ENCODE measurements at regions not wholly inside any gene's neighbourhood (a gene's known extent, or its start where the extent isn't known, plus 50 kb on each side); places are given as distances from the start of the nearest gene placed in this dataset.

GRCh38 chr11:134483857-134484256, 71.8 kb upstream of the B3GAT1 start:
- ChIA-PET CTCF (ENCODE audit: low intra/inter-chr PET ratio) (no interaction called here), POLR2A (no interaction called here)
- no peak overlapping the region for H3K4me3 ChIP-seq
- no peak overlapping the region for H3K4me2 ChIP-seq (ENCODE audit: insufficient read depth, low read length)
- H3K9me1 ChIP-seq (ENCODE audit: control insufficient read depth, insufficient read depth, low read length) = no peaks in the 10 kb centered on the region
- in situ Hi-C loops (cut with MboI) (no loop called here), intact Hi-C loops (cut with micrococcal nuclease) (no loop called here)
- H3K4me1 ChIP-seq (replicated peaks in 1 of 2; ENCODE audit: control insufficient read depth in 2 of 2, insufficient read depth in 2 of 2, low read length in 2 of 2) = 0 out of 5 replicates have a peak, but pooled peaks cover 0 to 6% of the 10 kb centered on the region in 2 experiments
- H2AFZ ChIP-seq (ENCODE audit: low read depth, low read length) = no peak overlapping the region
- 7% methylated on average over 4 of the region's 4 CpGs for WGBS (ENCODE audit: insufficient coverage, low coverage, missing lambda C conversion rate)
- DNase-seq (ENCODE audit: extremely low read depth in 1 of 4, low spot score in 3 of 4) (no peak), FAIRE-seq (no peak), ATAC-seq (no peak)
- TF ChIP-seq OTX1 (CRISPR knock-in tag; IDR thresholded peaks at IDR 0.05) (0 out of 2 replicates have a peak, but pooled peaks have one; percentile 31), ZNF76 (CRISPR knock-in tag; IDR thresholded peaks at IDR 0.05; ENCODE audit: borderline replicate concordance) (peak; percentile 14; the same call in 1 of the 2 replicates), ZBTB40 (IDR thresholded peaks at IDR 0.05) (peak; percentile 73), ZBTB40 (CRISPR knock-in tag; IDR thresholded peaks at IDR 0.05) (no peak)
- TF ChIP-seq, protein P1, sequence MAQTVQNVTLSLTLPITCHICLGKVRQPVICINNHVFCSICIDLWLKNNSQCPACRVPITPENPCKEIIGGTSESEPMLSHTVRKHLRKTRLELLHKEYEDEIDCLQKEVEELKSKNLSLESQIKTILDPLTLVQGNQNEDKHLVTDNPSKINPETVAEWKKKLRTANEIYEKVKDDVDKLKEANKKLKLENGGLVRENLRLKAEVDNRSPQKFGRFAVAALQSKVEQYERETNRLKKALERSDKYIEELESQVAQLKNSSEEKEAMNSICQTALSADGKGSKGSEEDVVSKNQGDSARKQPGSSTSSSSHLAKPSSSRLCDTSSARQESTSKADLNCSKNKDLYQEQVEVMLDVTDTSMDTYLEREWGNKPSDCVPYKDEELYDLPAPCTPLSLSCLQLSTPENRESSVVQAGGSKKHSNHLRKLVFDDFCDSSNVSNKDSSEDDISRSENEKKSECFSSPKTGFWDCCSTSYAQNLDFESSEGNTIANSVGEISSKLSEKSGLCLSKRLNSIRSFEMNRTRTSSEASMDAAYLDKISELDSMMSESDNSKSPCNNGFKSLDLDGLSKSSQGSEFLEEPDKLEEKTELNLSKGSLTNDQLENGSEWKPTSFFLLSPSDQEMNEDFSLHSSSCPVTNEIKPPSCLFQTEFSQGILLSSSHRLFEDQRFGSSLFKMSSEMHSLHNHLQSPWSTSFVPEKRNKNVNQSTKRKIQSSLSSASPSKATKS (CRISPR knock-in tag; IDR thresholded peaks at IDR 0.05) = no peak
- H3K27ac ChIP-seq (ENCODE audit: extremely low read depth, low read depth, low read length) = no peak overlapping the region
- H3K9ac ChIP-seq (ENCODE audit: insufficient read depth in 1 of 2, low read depth in 2 of 2, low read length in 2 of 2) = no peak overlapping the region
- H3K9me3 ChIP-seq (replicated peaks; ENCODE audit: control insufficient read depth, insufficient read depth, low read depth, low read length) = no peaks in the 10 kb centered on the region
- no peaks in the 10 kb centered on the region for H3K79me2 ChIP-seq (ENCODE audit: control insufficient read depth, insufficient read depth, low read length)
- BruUV-seq (replicated peaks) = no TSS peak
- peaks cover 4 to 32% of the 10 kb centered on the region in 2 experiments; a peak in 2 of 5 replicates for H3K27me3 ChIP-seq (ENCODE audit: control insufficient read depth in 2 of 2, insufficient read depth in 2 of 2, low read length in 2 of 2)
- no peaks in the 10 kb centered on the region for H4K20me1 ChIP-seq (replicated peaks; ENCODE audit: control insufficient read depth, insufficient read depth, low read length)
- no peaks in the 10 kb centered on the region for H3K36me3 ChIP-seq (ENCODE audit: control insufficient read depth, insufficient read depth, low read length)
